HUES6 (cell line): ENCODE measurements at regions not wholly inside any gene's neighbourhood (a gene's known extent, or its start where the extent isn't known, plus 50 kb on each side); places are given as distances from the start of the nearest gene placed in this dataset.
A peak's percentile ranks its signal among the peaks of the same experiment; 100 is the strongest.

Source experiments
- H3K27ac ChIP-seq: 2 replicates; pipeline ENCODE4 v1.7.0; 2013; ENCODE audit warnings: low read depth, mild to moderate bottlenecking, low read length, inconsistent platforms
- H3K27me3 ChIP-seq: 2 replicates; pipeline ENCODE4 v1.6.1; 2013; ENCODE audit warnings: low read length; ENCODE audit not compliant: control insufficient read depth, insufficient read depth
- H3K36me3 ChIP-seq: 2 replicates; pipeline ENCODE4 v1.6.1; 2013; ENCODE audit warnings: low read length; ENCODE audit not compliant: control insufficient read depth, insufficient read depth
- H3K4me1 ChIP-seq: 2 replicates; pipeline ENCODE4 v1.6.1; 2013; ENCODE audit warnings: low read length; ENCODE audit not compliant: control insufficient read depth, insufficient read depth
- H3K4me3 ChIP-seq: 2 replicates; pipeline ENCODE4 v1.5.1; 2013; ENCODE audit warnings: low read depth, low read length
- H3K9ac ChIP-seq: one replicate; pipeline ENCODE4 v1.6.1; 2013; ENCODE audit warnings: mild to moderate bottlenecking, low read length
- H3K9me3 ChIP-seq: 2 replicates; pipeline ENCODE4 v1.6.1; 2013; ENCODE audit warnings: low read depth, low read length; ENCODE audit not compliant: control insufficient read depth, insufficient read depth

- peaks cover 10% of the 10 kb centered on the region for H3K4me1 ChIP-seq
- no peak overlapping the region for H3K9ac ChIP-seq
- no peaks in the 10 kb centered on the region for H3K27me3 ChIP-seq
- H3K4me3 ChIP-seq = no peak overlapping the region
- no peaks in the 10 kb centered on the region for H3K36me3 ChIP-seq
- peaks cover 13% of the 10 kb centered on the region for H3K9me3 ChIP-seq
- no peak overlapping the region for H3K27ac ChIP-seq
Observed at GRCh38 chr22:49507607-49508292, 319.9 kb downstream of the BRD1 start.

DNA sequence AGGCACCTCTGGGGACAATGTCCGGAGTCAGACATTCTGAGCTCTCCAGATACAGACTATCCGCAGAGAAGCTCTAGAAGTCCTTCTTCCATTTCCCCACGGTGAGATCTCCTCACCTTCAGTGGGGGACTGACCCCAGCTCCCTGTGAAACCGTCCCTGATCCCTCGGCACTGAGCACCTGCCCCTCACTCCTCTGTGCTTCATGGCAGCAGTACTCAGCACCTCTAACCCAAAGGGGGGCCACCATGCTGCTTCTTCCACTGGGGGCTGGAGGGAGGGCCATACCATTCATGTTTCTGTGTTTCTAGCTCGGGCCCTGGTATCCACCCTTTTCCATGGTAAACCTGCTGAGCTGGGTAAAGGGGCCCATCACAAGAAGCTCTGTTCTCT lies 321.7 kb downstream of the BRD1 start:
- Histone ChIP-seq H3K27me3 (no peaks in the 10 kb centered on the region), H3K4me3 (no peak overlapping the region), H3K27ac (no peak overlapping the region), H3K36me3 (no peaks in the 10 kb centered on the region), H3K4me1 (peaks cover 5% of the 10 kb centered on the region; the same call in 1 of the 2 replicates), H3K9ac (no peak overlapping the region), H3K9me3 (peaks cover 9% of the 10 kb centered on the region)

- Histone ChIP-seq H3K9ac (no peak overlapping the region), H3K4me3 (no peak overlapping the region), H3K27me3 (no peaks in the 10 kb centered on the region)
Observed at GRCh38 chr22:49505337-49506009, 322.2 kb downstream of the BRD1 start.

DNA sequence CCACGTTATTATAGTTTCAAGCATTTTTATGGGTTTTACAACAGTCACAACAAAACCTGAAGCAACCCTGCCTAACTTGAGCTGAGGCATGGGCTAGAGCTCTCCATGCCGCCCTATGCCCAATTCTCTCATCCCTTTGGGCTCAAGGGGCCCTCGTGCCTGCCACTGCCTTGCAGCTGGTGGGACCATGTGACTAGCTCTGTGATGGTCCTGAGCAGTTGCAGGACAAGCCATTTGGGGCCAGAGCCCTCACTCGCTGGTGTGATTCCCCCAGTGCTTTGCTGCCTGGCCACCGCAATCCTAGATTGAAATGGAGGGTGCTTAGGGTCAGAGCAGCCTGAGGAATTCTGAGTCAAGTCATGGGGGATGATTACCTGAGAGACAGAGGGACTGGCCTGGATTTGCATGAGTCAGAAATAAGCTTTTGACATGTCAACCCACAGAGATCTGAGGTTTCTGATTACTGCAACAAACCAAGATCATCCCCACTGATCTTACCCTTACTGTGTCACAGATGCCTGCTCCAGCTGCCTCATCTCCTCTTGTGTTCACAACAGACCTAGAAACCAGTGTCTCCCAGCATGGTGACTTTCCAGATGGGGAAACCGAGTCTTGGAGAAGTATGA lies 323.7 kb downstream of the BRD1 start:
- peaks cover 7% of the 10 kb centered on the region; the same call in 1 of the 2 replicates for H3K9me3 ChIP-seq
- H3K9ac ChIP-seq = no peak overlapping the region
- H3K27ac ChIP-seq = no peak overlapping the region
- H3K36me3 ChIP-seq = no peaks in the 10 kb centered on the region
- no peak overlapping the region for H3K4me3 ChIP-seq
- peaks cover 5% of the 10 kb centered on the region; the same call in 1 of the 2 replicates for H3K4me1 ChIP-seq
- H3K27me3 ChIP-seq = no peaks in the 10 kb centered on the region

More at GRCh38 chr22:49505337-49506009, 322.2 kb downstream of the BRD1 start:
- Histone ChIP-seq H3K36me3 (no peaks in the 10 kb centered on the region), H3K27ac (no peak overlapping the region), H3K4me1 (peaks cover 5% of the 10 kb centered on the region; the same call in 1 of the 2 replicates), H3K9me3 (peaks cover 9% of the 10 kb centered on the region)

- H3K9ac ChIP-seq = no peak overlapping the region
- no peaks in the 10 kb centered on the region for H3K36me3 ChIP-seq
- H3K27ac ChIP-seq = no peak overlapping the region
- H3K9me3 ChIP-seq = peaks cover 7% of the 10 kb centered on the region; the same call in 1 of the 2 replicates
- H3K4me3 ChIP-seq = no peak overlapping the region
- peaks cover 5% of the 10 kb centered on the region; the same call in 1 of the 2 replicates for H3K4me1 ChIP-seq
- no peaks in the 10 kb centered on the region for H3K27me3 ChIP-seq
Observed at GRCh38 chr22:49503321-49503720, 324.4 kb downstream of the BRD1 start.

GRCh38 chr22:49502126-49502826 lies 325.4 kb downstream of the BRD1 start:
- no peaks in the 10 kb centered on the region for H3K27me3 ChIP-seq
- H3K9ac ChIP-seq = no peak overlapping the region
- H3K4me1 ChIP-seq = peaks cover 5% of the 10 kb centered on the region; the same call in 1 of the 2 replicates
- H3K9me3 ChIP-seq = peaks cover 7% of the 10 kb centered on the region; the same call in 1 of the 2 replicates
- no peak overlapping the region for H3K27ac ChIP-seq
- H3K36me3 ChIP-seq = no peaks in the 10 kb centered on the region
- H3K4me3 ChIP-seq = no peak overlapping the region

DNA sequence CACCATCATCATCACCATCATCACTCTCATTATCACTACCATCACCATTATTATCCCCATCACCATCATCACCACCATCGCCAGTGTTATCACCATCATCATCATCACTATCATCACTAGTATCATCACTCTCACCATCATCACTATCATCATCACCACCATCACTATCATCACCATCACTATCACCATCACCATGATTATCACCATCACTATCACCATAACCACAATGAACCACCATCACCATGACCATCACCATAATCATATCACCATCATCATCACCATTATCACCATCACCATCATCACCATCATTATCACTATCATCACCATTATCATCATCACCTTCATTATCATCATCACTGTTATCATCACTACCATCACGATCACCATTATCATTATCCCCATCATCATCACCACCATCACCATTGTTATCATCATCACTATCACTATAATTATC lies 326.7 kb downstream of the BRD1 start:
- Histone ChIP-seq H3K27me3 (no peaks in the 10 kb centered on the region), H3K27ac (no peak overlapping the region), H3K4me3 (no peak overlapping the region), H3K9ac (no peak overlapping the region), H3K9me3 (peaks cover 7% of the 10 kb centered on the region; the same call in 1 of the 2 replicates), H3K36me3 (no peaks in the 10 kb centered on the region), H3K4me1 (peaks cover 5% of the 10 kb centered on the region; the same call in 1 of the 2 replicates)

DNA sequence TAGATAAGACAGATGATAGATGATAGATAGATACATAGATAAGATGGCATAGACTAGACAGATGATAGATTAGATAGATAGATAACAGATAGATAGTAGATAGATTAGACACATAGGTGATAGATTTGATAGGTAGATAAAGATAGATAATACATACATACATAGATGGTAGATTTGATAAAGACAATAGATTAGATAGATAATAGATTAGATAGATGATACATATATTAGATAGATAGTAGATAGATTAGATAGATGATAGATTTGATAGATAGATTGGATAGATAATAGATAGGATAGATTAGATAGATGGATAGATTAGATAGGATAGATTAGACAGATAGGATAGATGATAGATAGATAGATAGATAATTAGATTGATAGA lies 327.6 kb downstream of the BRD1 start:
- H3K27me3 ChIP-seq = no peaks in the 10 kb centered on the region
- H3K9me3 ChIP-seq = peaks cover 7% of the 10 kb centered on the region; the same call in 1 of the 2 replicates
- H3K9ac ChIP-seq = peak overlapping the region; percentile 1
- H3K36me3 ChIP-seq = no peaks in the 10 kb centered on the region
- H3K27ac ChIP-seq = no peak overlapping the region
- H3K4me3 ChIP-seq = no peak overlapping the region
- H3K4me1 ChIP-seq = peaks cover 5% of the 10 kb centered on the region; the same call in 1 of the 2 replicates

DNA sequence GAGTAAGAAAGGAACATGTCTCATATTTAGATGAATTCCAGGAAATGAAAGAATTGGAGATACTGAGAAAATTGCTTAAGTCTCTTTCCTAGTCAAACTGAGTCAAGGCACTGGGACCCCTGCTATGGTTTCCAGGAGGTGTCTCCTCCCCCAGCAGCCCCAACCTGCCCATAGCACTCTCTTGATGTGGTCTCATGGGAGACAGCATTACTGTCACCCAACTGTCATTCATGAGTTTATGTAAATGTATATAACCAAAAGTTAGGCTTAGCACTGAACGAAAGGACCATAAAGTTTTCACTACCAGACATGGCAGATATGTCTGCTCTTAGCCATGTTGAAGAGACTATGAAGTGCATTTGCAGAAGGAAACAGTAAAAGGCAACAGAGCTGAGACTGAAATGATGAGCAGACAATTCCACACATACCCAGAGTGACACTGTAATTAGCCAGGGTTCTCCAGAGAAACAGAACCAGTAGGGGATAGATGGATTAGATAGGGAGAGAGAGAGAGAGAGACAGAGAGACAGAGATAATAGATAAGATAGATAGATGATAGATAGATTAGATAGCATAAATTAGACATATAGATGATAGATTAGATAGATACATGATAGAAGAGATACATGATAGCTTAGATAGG lies 328.1 kb downstream of the BRD1 start:
- no peaks in the 10 kb centered on the region for H3K36me3 ChIP-seq
- no peak overlapping the region for H3K4me3 ChIP-seq

GRCh38 chr22:49497266-49497665 lies 330.4 kb downstream of the BRD1 start:
- Histone ChIP-seq H3K36me3 (no peaks in the 10 kb centered on the region), H3K9me3 (peaks cover 7% of the 10 kb centered on the region; the same call in 1 of the 2 replicates), H3K27me3 (no peaks in the 10 kb centered on the region), H3K27ac (no peak overlapping the region), H3K4me3 (no peak overlapping the region), H3K9ac (no peak overlapping the region), H3K4me1 (peaks cover 5% of the 10 kb centered on the region; the same call in 1 of the 2 replicates)

More for the DNA sequence above, 328.1 kb downstream of the BRD1 start:
- H3K9ac ChIP-seq = peak overlapping the region; percentile 1
- no peaks in the 10 kb centered on the region for H3K27me3 ChIP-seq
- H3K27ac ChIP-seq = no peak overlapping the region
- peaks cover 7% of the 10 kb centered on the region; the same call in 1 of the 2 replicates for H3K9me3 ChIP-seq
- peaks cover 5% of the 10 kb centered on the region; the same call in 1 of the 2 replicates for H3K4me1 ChIP-seq
